ENCODE measurements at regions not wholly inside any gene's neighbourhood (a gene's known extent, or its start where the extent isn't known, plus 50 kb on each side); places are given as distances from the start of the nearest gene placed in this dataset.
A peak's percentile ranks its signal among the peaks of the same experiment; 100 is the strongest.

- DNase-seq (peak in 1 of 35 experiments; percentile 5), ATAC-seq (replicated peaks in 1 of 4) (no peak)
- Histone ChIP-seq H3K27ac (ENCODE audit: low read length) (no peak overlapping the region), H3K4me3 (ENCODE audit: control insufficient read depth in 1 of 2, extremely low read depth in 1 of 2, low read length in 1 of 2) (no peak overlapping the region), H3K9me3 (no peaks in the 10 kb centered on the region), H3K27me3 (replicated peaks in 1 of 2; ENCODE audit: control insufficient read depth in 2 of 2, extremely low read depth in 1 of 2, insufficient read depth in 2 of 2, low read length in 1 of 2) (peaks cover 0 to 31% of the 10 kb centered on the region in 2 experiments), H3K4me1 (ENCODE audit: control insufficient read depth in 1 of 2, extremely low read depth in 1 of 2, insufficient read depth in 2 of 2, low read length in 2 of 2) (no peaks in the 10 kb centered on the region), H3K36me3 (ENCODE audit: control insufficient read depth in 2 of 2, extremely low read depth in 1 of 2, insufficient read depth in 1 of 2, low read length in 1 of 2) (no peaks in the 10 kb centered on the region)
- ChIA-PET CTCF (interaction anchor here in 1 of 2 donors (0.6 kb wide), 1 partner anchor 160 kb away, joined by 3 read pairs; no protein-coding TSS in a partner anchor), POLR2A (no interaction called here)
- H3K9me3 Mint-ChIP-seq = no peaks in the 10 kb centered on the region
- H3K27ac Mint-ChIP-seq = no peak overlapping the region
- no peak overlapping the region for H3K4me3 Mint-ChIP-seq
- no peaks in the 10 kb centered on the region for H3K4me1 Mint-ChIP-seq
- peaks cover 11 to 13% of the 10 kb centered on the region in 2 donors for H3K27me3 Mint-ChIP-seq
- 73% methylated on average over 13 of the region's 16 CpGs for WGBS (ENCODE audit: insufficient coverage)
- no peaks in the 10 kb centered on the region for H3K36me3 Mint-ChIP-seq
These were observed 96.7 kb upstream of the NKX1-1 start for GRCh38 chr4:1502976-1503375.

- Histone ChIP-seq H3K4me1 (ENCODE audit: control insufficient read depth in 1 of 2, extremely low read depth in 1 of 2, insufficient read depth in 2 of 2, low read length in 2 of 2) (no peaks in the 10 kb centered on the region), H3K4me3 (ENCODE audit: control insufficient read depth in 1 of 2, extremely low read depth in 1 of 2, low read length in 1 of 2) (no peak overlapping the region), H3K27me3 (replicated peaks in 1 of 2; ENCODE audit: control insufficient read depth in 2 of 2, extremely low read depth in 1 of 2, insufficient read depth in 2 of 2, low read length in 1 of 2) (peaks cover 0 to 28% of the 10 kb centered on the region in 2 experiments), H3K27ac (ENCODE audit: low read length) (no peak overlapping the region), H3K9me3 (no peaks in the 10 kb centered on the region), H3K36me3 (ENCODE audit: control insufficient read depth in 2 of 2, extremely low read depth in 1 of 2, insufficient read depth in 1 of 2, low read length in 1 of 2) (no peaks in the 10 kb centered on the region)
- Mint-ChIP-seq H3K27me3 (peaks cover 8 to 9% of the 10 kb centered on the region in 2 donors), H3K27ac (no peak overlapping the region), H3K4me1 (no peaks in the 10 kb centered on the region), H3K4me3 (no peak overlapping the region), H3K9me3 (no peaks in the 10 kb centered on the region), H3K36me3 (no peaks in the 10 kb centered on the region)
- POLR2A ChIA-PET = no interaction called here
- ATAC-seq (replicated peaks in 1 of 4) = no peak
- CTCF ChIA-PET = interaction anchor here in 1 of 2 donors (0.6 kb wide), 1 partner anchor 160 kb away, joined by 3 read pairs; no protein-coding TSS in a partner anchor
- 84% methylated on average over 15 of the region's 16 CpGs for WGBS (ENCODE audit: insufficient coverage)
- no peak for DNase-seq
These were observed 96.3 kb upstream of the NKX1-1 start for GRCh38 chr4:1502501-1502886.

GRCh38 chr4:1501754-1502500, 95.7 kb upstream of the NKX1-1 start:
- ChIA-PET CTCF (interaction anchor here in 1 of 2 donors (0.6 kb wide), 1 partner anchor 161 kb away, joined by 3 read pairs; no protein-coding TSS in a partner anchor), POLR2A (no interaction called here)
- H3K9me3 Mint-ChIP-seq = no peaks in the 10 kb centered on the region
- Histone ChIP-seq H3K4me1 (ENCODE audit: control insufficient read depth in 1 of 2, extremely low read depth in 1 of 2, insufficient read depth in 2 of 2, low read length in 2 of 2) (no peaks in the 10 kb centered on the region), H3K36me3 (ENCODE audit: control insufficient read depth in 2 of 2, extremely low read depth in 1 of 2, insufficient read depth in 1 of 2, low read length in 1 of 2) (no peaks in the 10 kb centered on the region), H3K27ac (ENCODE audit: low read length) (no peak overlapping the region), H3K4me3 (ENCODE audit: control insufficient read depth in 1 of 2, extremely low read depth in 1 of 2, low read length in 1 of 2) (no peak overlapping the region), H3K27me3 (replicated peaks in 1 of 2; ENCODE audit: control insufficient read depth in 2 of 2, extremely low read depth in 1 of 2, insufficient read depth in 2 of 2, low read length in 1 of 2) (peaks cover 0 to 28% of the 10 kb centered on the region in 2 experiments), H3K9me3 (no peaks in the 10 kb centered on the region)
- H3K27ac Mint-ChIP-seq = no peak overlapping the region
- DNase-seq (peak in 2 of 35 experiments; percentile 1 to 2), ATAC-seq (replicated peaks in 1 of 4) (no peak)
- no peaks in the 10 kb centered on the region for H3K4me1 Mint-ChIP-seq
- no peaks in the 10 kb centered on the region for H3K36me3 Mint-ChIP-seq
- 77% methylated on average over 12 of the region's 23 CpGs for WGBS (ENCODE audit: insufficient coverage)
- H3K27me3 Mint-ChIP-seq = peaks cover 6% of the 10 kb centered on the region in 2 donors
- H3K4me3 Mint-ChIP-seq = no peak overlapping the region

GRCh38 chr4:1500966-1501753, 94.9 kb upstream of the NKX1-1 start:
- WGBS (ENCODE audit: insufficient coverage) = 73% methylated on average over 13 of the region's 15 CpGs

GRCh38 chr4:1500231-1500965, 94.2 kb upstream of the NKX1-1 start:
- no peak overlapping the region for H3K27ac Mint-ChIP-seq
- WGBS (ENCODE audit: insufficient coverage) = 84% methylated on average over 13 of the region's 18 CpGs
- H3K4me1 ChIP-seq (ENCODE audit: control insufficient read depth in 1 of 2, extremely low read depth in 1 of 2, insufficient read depth in 2 of 2, low read length in 2 of 2) = no peaks in the 10 kb centered on the region
- H3K4me3 Mint-ChIP-seq = no peak overlapping the region
- H3K9me3 ChIP-seq = no peaks in the 10 kb centered on the region
- H3K27me3 ChIP-seq (replicated peaks in 1 of 2; ENCODE audit: control insufficient read depth in 2 of 2, extremely low read depth in 1 of 2, insufficient read depth in 2 of 2, low read length in 1 of 2) = peaks cover 0 to 27% of the 10 kb centered on the region in 2 experiments
- CTCF ChIA-PET = no interaction called here
- POLR2A ChIA-PET = no interaction called here
- no peak overlapping the region for H3K4me3 ChIP-seq (ENCODE audit: control insufficient read depth in 1 of 2, extremely low read depth in 1 of 2, low read length in 1 of 2)
- H3K27ac ChIP-seq (ENCODE audit: low read length) = no peak overlapping the region
- H3K36me3 ChIP-seq (ENCODE audit: control insufficient read depth in 2 of 2, extremely low read depth in 1 of 2, insufficient read depth in 1 of 2, low read length in 1 of 2) = no peaks in the 10 kb centered on the region
- H3K27me3 Mint-ChIP-seq = no peaks in the 10 kb centered on the region
- H3K9me3 Mint-ChIP-seq = no peaks in the 10 kb centered on the region
- no peaks in the 10 kb centered on the region for H3K4me1 Mint-ChIP-seq
- ATAC-seq (replicated peaks in 1 of 4) (no peak), DNase-seq (peak in 1 of 35 experiments; percentile 1)
- H3K36me3 Mint-ChIP-seq = no peaks in the 10 kb centered on the region

More at GRCh38 chr4:1500966-1501753, 94.9 kb upstream of the NKX1-1 start:
- CTCF ChIA-PET = no interaction called here
- H3K4me3 Mint-ChIP-seq = no peak overlapping the region
- Histone ChIP-seq H3K36me3 (ENCODE audit: control insufficient read depth in 2 of 2, extremely low read depth in 1 of 2, insufficient read depth in 1 of 2, low read length in 1 of 2) (no peaks in the 10 kb centered on the region), H3K4me3 (ENCODE audit: control insufficient read depth in 1 of 2, extremely low read depth in 1 of 2, low read length in 1 of 2) (no peak overlapping the region), H3K27me3 (replicated peaks in 1 of 2; ENCODE audit: control insufficient read depth in 2 of 2, extremely low read depth in 1 of 2, insufficient read depth in 2 of 2, low read length in 1 of 2) (peaks cover 0 to 29% of the 10 kb centered on the region in 2 experiments), H3K9me3 (no peaks in the 10 kb centered on the region), H3K27ac (ENCODE audit: low read length) (no peak overlapping the region), H3K4me1 (ENCODE audit: control insufficient read depth in 1 of 2, extremely low read depth in 1 of 2, insufficient read depth in 2 of 2, low read length in 2 of 2) (no peaks in the 10 kb centered on the region)
- no peaks in the 10 kb centered on the region for H3K4me1 Mint-ChIP-seq
- H3K36me3 Mint-ChIP-seq = no peaks in the 10 kb centered on the region
- H3K27ac Mint-ChIP-seq = no peak overlapping the region
- peaks cover 0 to 2% of the 10 kb centered on the region in 2 donors for H3K27me3 Mint-ChIP-seq
- POLR2A ChIA-PET = no interaction called here
- DNase-seq = peak in 1 of 35 experiments; percentile 0
- H3K9me3 Mint-ChIP-seq = no peaks in the 10 kb centered on the region
- no peak for ATAC-seq (replicated peaks in 1 of 4)

GRCh38 chr4:1499465-1499864, 93.2 kb upstream of the NKX1-1 start:
- CTCF ChIA-PET = no interaction called here
- H3K27ac ChIP-seq (ENCODE audit: low read length) = no peak overlapping the region
- POLR2A ChIA-PET = no interaction called here
- 83% methylated on average over 7 of the region's 7 CpGs for WGBS (ENCODE audit: insufficient coverage)
- DNase-seq (no peak), ATAC-seq (replicated peaks in 1 of 4) (no peak)
- no peak overlapping the region for H3K4me3 Mint-ChIP-seq
- no peaks in the 10 kb centered on the region for H3K9me3 ChIP-seq
- no peaks in the 10 kb centered on the region for H3K4me1 Mint-ChIP-seq
- no peaks in the 10 kb centered on the region for H3K9me3 Mint-ChIP-seq
- no peaks in the 10 kb centered on the region for H3K4me1 ChIP-seq (ENCODE audit: control insufficient read depth in 1 of 2, extremely low read depth in 1 of 2, insufficient read depth in 2 of 2, low read length in 2 of 2)
- H3K36me3 Mint-ChIP-seq = no peaks in the 10 kb centered on the region
- no peak overlapping the region for H3K4me3 ChIP-seq (ENCODE audit: control insufficient read depth in 1 of 2, extremely low read depth in 1 of 2, low read length in 1 of 2)
- peaks cover 0 to 27% of the 10 kb centered on the region in 2 experiments for H3K27me3 ChIP-seq (replicated peaks in 1 of 2; ENCODE audit: control insufficient read depth in 2 of 2, extremely low read depth in 1 of 2, insufficient read depth in 2 of 2, low read length in 1 of 2)
- no peaks in the 10 kb centered on the region for H3K36me3 ChIP-seq (ENCODE audit: control insufficient read depth in 2 of 2, extremely low read depth in 1 of 2, insufficient read depth in 1 of 2, low read length in 1 of 2)
- H3K27ac Mint-ChIP-seq = no peak overlapping the region
- H3K27me3 Mint-ChIP-seq = peaks cover under 1 to 2% of the 10 kb centered on the region in 2 donors
